ENCODE measurements at regions not wholly inside any gene's neighbourhood (a gene's known extent, or its start where the extent isn't known, plus 50 kb on each side); places are given as distances from the start of the nearest gene placed in this dataset.

DNA sequence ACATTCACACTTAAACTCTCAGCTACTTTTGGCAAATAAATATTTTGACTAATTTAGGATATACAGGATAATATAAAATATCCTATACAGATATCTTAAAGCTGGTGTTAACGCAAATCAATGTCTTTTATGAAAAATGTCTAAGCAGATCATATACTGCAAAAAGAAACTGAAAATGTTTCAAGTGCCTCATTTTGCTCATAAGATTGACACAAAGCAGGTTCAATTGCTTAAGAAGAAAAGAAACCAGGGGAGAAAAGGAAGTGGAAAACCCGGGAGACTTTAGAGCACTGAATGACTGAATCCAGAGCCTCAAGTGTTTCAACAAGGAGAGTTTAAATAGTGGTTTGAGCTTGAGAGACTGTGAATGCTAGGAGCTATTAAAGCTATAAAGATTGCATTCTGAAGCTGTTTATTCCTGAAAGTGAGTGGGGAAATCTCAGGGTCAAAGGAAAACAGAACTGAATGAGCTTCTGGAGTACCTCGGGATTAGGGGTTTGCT, 1943.0 kb downstream of the MRPL39 start:
- no peak for DNase-seq (ENCODE audit: low spot score)
- no peak overlapping the region for H3K9ac ChIP-seq (ENCODE audit: low read depth in 1 of 2, low read length in 2 of 2)
- TF ChIP-seq TAF1 (conservative IDR thresholded peaks at IDR 0.05) (no peak), RXRA (IDR thresholded peaks at IDR 0.05) (no peak), GABPA (IDR thresholded peaks at IDR 0.05 in 1 of 2, conservative IDR thresholded peaks at IDR 0.05 in 1 of 2) (no peak), FOXA1 (IDR thresholded peaks at IDR 0.05) (no peak), JUND (IDR thresholded peaks at IDR 0.05) (no peak), HNF4A (conservative IDR thresholded peaks at IDR 0.05) (no peak), SP1 (IDR thresholded peaks at IDR 0.05) (no peak), MAX (IDR thresholded peaks at IDR 0.05) (no peak), NR2F2 (IDR thresholded peaks at IDR 0.05) (no peak)
- TF ChIP-seq, protein P1, sequence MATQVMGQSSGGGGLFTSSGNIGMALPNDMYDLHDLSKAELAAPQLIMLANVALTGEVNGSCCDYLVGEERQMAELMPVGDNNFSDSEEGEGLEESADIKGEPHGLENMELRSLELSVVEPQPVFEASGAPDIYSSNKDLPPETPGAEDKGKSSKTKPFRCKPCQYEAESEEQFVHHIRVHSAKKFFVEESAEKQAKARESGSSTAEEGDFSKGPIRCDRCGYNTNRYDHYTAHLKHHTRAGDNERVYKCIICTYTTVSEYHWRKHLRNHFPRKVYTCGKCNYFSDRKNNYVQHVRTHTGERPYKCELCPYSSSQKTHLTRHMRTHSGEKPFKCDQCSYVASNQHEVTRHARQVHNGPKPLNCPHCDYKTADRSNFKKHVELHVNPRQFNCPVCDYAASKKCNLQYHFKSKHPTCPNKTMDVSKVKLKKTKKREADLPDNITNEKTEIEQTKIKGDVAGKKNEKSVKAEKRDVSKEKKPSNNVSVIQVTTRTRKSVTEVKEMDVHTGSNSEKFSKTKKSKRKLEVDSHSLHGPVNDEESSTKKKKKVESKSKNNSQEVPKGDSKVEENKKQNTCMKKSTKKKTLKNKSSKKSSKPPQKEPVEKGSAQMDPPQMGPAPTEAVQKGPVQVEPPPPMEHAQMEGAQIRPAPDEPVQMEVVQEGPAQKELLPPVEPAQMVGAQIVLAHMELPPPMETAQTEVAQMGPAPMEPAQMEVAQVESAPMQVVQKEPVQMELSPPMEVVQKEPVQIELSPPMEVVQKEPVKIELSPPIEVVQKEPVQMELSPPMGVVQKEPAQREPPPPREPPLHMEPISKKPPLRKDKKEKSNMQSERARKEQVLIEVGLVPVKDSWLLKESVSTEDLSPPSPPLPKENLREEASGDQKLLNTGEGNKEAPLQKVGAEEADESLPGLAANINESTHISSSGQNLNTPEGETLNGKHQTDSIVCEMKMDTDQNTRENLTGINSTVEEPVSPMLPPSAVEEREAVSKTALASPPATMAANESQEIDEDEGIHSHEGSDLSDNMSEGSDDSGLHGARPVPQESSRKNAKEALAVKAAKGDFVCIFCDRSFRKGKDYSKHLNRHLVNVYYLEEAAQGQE (IDR thresholded peaks at IDR 0.05) = no peak
- WGBS = 84% methylated on average over 3 of the region's 3 CpGs
- H3K4me3 ChIP-seq (ENCODE audit: low read depth in 1 of 3, low read length in 3 of 3) = no peak overlapping the region
- H3K9me3 ChIP-seq (ENCODE audit: control insufficient read depth in 4 of 4, low read length in 3 of 4) = no peaks in the 10 kb centered on the region
- no peaks in the 10 kb centered on the region for H3K36me3 ChIP-seq (ENCODE audit: control insufficient read depth in 4 of 4, insufficient read depth in 3 of 4, low read depth in 1 of 4, low read length in 3 of 4)
- no peaks in the 10 kb centered on the region for H3K27me3 ChIP-seq (ENCODE audit: control insufficient read depth in 4 of 4, insufficient read depth in 4 of 4, low read length in 3 of 4)
- no peaks in the 10 kb centered on the region for H3K4me1 ChIP-seq (ENCODE audit: control insufficient read depth in 4 of 4, insufficient read depth in 4 of 4, low read length in 3 of 4)
- H3K27ac ChIP-seq (ENCODE audit: low read depth in 1 of 2, low read length in 2 of 2) = no peak overlapping the region

- Histone ChIP-seq H3K36me3 (ENCODE audit: control insufficient read depth in 4 of 4, insufficient read depth in 3 of 4, low read depth in 1 of 4, low read length in 3 of 4) (no peaks in the 10 kb centered on the region), H3K9ac (ENCODE audit: low read depth in 1 of 2, low read length in 2 of 2) (no peak overlapping the region), H3K27me3 (ENCODE audit: control insufficient read depth in 4 of 4, insufficient read depth in 4 of 4, low read length in 3 of 4) (no peaks in the 10 kb centered on the region), H3K4me1 (ENCODE audit: control insufficient read depth in 4 of 4, insufficient read depth in 4 of 4, low read length in 3 of 4) (no peaks in the 10 kb centered on the region), H3K27ac (ENCODE audit: low read depth in 1 of 2, low read length in 2 of 2) (no peak overlapping the region), H3K4me3 (ENCODE audit: low read depth in 1 of 3, low read length in 3 of 3) (no peak overlapping the region), H3K9me3 (ENCODE audit: control insufficient read depth in 4 of 4, low read length in 3 of 4) (no peaks in the 10 kb centered on the region)
- 85% methylated on average over 3 of the region's 3 CpGs for WGBS
- DNase-seq (ENCODE audit: low spot score) = no peak
- TF ChIP-seq FOXA2 (IDR thresholded peaks at IDR 0.05) = no peak
- TF ChIP-seq, protein P1 (IDR thresholded peaks at IDR 0.05) = no peak
- TF ChIP-seq ZBTB33 (IDR thresholded peaks at IDR 0.05) = no peak
- TF ChIP-seq JUND (IDR thresholded peaks at IDR 0.05) = no peak
- TF ChIP-seq GABPA (IDR thresholded peaks at IDR 0.05 in 1 of 2, conservative IDR thresholded peaks at IDR 0.05 in 1 of 2) = no peak
- TF ChIP-seq FOXA1 (IDR thresholded peaks at IDR 0.05) = no peak
- TF ChIP-seq, protein P2, sequence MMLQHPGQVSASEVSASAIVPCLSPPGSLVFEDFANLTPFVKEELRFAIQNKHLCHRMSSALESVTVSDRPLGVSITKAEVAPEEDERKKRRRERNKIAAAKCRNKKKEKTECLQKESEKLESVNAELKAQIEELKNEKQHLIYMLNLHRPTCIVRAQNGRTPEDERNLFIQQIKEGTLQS (IDR thresholded peaks at IDR 0.05) = no peak
- no peak for TF ChIP-seq YY1 (IDR thresholded peaks at IDR 0.05)
- TF ChIP-seq EGR1 (IDR thresholded peaks at IDR 0.05; ENCODE audit: low read depth in 2 of 2) = no peak
- TF ChIP-seq HNF4A (conservative IDR thresholded peaks at IDR 0.05) = no peak
Observed at GRCh38 chr21:23660560-23660959, 1946.7 kb downstream of the MRPL39 start.
